Choroid plexus epithelial cell (primary cell): ENCODE measurements at regions not wholly inside any gene's neighbourhood (a gene's known extent, or its start where the extent isn't known, plus 50 kb on each side); places are given as distances from the start of the nearest gene placed in this dataset.

Source experiments
- DNase-seq: peaks from one replicate; pipeline ENCODE4 v3.0.0-alpha.2; 2010; ENCODE audit warnings: low read depth
- H3K4me3 ChIP-seq: 2 replicates; pipeline ENCODE4 v1.5.1; 2011; ENCODE audit warnings: low read depth, mild to moderate bottlenecking, control low read depth, low read length, moderate library complexity
- TF ChIP-seq, protein P1 (sequence below): conservative IDR thresholded peaks from 2 replicates; pipeline ENCODE4 v1.5.1; 2011; ENCODE audit warnings: low read depth, mild to moderate bottlenecking, control low read depth, inconsistent platforms, low read length, moderate library complexity

- H3K4me3 ChIP-seq, result no peak overlapping the region
- TF ChIP-seq, protein P1, sequence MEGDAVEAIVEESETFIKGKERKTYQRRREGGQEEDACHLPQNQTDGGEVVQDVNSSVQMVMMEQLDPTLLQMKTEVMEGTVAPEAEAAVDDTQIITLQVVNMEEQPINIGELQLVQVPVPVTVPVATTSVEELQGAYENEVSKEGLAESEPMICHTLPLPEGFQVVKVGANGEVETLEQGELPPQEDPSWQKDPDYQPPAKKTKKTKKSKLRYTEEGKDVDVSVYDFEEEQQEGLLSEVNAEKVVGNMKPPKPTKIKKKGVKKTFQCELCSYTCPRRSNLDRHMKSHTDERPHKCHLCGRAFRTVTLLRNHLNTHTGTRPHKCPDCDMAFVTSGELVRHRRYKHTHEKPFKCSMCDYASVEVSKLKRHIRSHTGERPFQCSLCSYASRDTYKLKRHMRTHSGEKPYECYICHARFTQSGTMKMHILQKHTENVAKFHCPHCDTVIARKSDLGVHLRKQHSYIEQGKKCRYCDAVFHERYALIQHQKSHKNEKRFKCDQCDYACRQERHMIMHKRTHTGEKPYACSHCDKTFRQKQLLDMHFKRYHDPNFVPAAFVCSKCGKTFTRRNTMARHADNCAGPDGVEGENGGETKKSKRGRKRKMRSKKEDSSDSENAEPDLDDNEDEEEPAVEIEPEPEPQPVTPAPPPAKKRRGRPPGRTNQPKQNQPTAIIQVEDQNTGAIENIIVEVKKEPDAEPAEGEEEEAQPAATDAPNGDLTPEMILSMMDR, result no peak
- DNase-seq, result no peak
Observed at GRCh38 chr6:85066266-85066665, 301.9 kb upstream of the TBX18 start.

DNA sequence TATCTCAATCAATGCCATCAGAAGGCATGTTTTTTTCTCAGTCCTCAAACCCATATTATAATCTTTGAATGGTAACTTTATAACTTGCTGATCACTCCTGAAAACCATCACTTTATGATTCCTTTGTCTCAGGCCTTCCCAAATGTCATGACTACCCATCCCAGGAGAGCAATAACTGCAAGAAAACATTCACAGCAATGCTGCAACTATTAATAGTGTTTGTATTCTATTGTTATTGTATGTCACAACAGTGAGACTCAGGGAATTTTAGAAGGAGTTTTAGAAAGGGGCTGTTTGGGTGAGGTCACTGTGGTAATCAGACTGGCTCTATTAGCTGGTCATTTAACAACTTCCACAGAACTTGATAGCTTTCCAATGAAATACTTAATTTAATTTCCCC is 301.4 kb upstream of the TBX18 start:
- DNase-seq, result no peak
- no peak overlapping the region for H3K4me3 ChIP-seq
- TF ChIP-seq, protein P1, result no peak

GRCh38 chr6:85063611-85064010 is 299.2 kb upstream of the TBX18 start:
- TF ChIP-seq, protein P1, result no peak
- no peak for DNase-seq

GRCh38 chr6:85062884-85063283 is 298.5 kb upstream of the TBX18 start:
- TF ChIP-seq, protein P1, result no peak
- DNase-seq, result no peak
- no peak overlapping the region for H3K4me3 ChIP-seq

More at GRCh38 chr6:85063611-85064010, 299.2 kb upstream of the TBX18 start:
- no peak overlapping the region for H3K4me3 ChIP-seq

- TF ChIP-seq, protein P1, result no peak
- DNase-seq, result no peak
- H3K4me3 ChIP-seq, result no peak overlapping the region
Observed at GRCh38 chr6:85058806-85059205, 294.4 kb upstream of the TBX18 start.

DNA sequence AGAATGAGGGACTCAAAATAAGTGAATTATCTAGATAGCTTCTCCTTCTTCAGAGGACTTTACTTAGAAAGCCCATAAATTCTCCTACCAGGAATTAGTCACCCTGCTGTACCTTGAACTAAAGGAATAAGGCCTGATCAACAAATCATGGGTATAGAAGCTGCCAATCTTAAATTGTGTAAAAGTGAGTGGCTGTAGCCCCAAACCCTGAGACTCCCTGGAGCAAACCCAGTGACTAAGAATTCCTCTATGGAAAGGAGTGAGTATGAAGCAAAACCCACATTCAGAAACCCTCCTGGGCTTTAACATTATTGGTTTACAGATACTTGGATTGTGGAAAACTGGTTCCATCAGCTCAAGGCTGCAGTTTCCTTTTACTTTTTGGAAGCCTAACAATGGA is 285.8 kb upstream of the TBX18 start:
- no peak for DNase-seq
- no peak overlapping the region for H3K4me3 ChIP-seq
- TF ChIP-seq, protein P1, result no peak

DNA sequence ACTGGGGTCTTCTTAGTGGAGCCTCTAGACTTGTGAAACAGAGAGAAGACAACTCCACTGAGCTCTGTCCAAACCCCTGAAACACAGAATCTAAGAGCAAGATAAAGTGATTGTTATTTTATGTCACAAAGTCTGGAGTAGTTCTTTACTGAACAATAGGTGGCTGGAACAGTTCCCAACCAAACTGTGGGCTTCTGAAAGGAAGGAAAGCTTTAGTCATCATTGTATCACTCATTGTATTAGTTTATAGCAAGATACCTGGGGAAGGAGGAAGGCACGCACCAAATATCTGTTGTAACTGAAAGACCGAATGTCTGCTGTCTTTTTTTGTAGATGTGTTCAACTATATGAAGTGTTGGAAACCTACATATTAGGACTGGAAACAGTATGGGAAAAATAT is 284.9 kb upstream of the TBX18 start:
- no peak overlapping the region for H3K4me3 ChIP-seq
- no peak for DNase-seq
- TF ChIP-seq, protein P1, result no peak
